ENCODE measurements at regions not wholly inside any gene's neighbourhood (a gene's known extent, or its start where the extent isn't known, plus 50 kb on each side); places are given as distances from the start of the nearest gene placed in this dataset.

DNA sequence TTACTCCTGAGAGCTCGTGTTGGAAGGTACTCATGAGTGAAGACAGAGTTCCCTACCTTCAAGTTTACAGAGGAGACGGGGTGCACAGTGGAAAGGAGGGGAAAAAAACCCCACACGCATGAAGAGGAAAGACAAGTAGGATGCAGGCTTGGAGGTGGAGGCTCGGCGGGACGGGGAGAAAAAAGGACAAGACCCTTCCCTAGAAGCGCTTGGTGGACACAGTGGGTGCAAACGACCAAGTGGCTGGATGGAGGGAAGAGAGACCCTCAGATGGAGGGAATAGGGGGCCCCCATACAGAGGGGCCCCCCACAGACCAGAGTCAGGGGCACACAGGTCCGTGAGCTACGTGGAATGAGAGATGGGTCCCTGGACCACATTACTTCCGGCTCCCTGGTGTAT, 380.1 kb downstream of the SHANK2 start:
- Histone ChIP-seq H3K36me3 (ENCODE audit: insufficient read depth, low read length, poor library complexity, severe bottlenecking) (no peaks in the 10 kb centered on the region), H3K4me3 (ENCODE audit: low read depth, low read length, poor library complexity, severe bottlenecking) (no peak overlapping the region), H3K9me3 (ENCODE audit: low read depth, low read length, poor library complexity, severe bottlenecking) (no peaks in the 10 kb centered on the region), H3K4me1 (ENCODE audit: insufficient read depth, low read length, poor library complexity, severe bottlenecking) (no peaks in the 10 kb centered on the region), H3K27ac (ENCODE audit: low read depth, low read length, poor library complexity, severe bottlenecking) (no peak overlapping the region), H3K27me3 (replicated peaks; ENCODE audit: insufficient read depth, low read depth, low read length, poor library complexity) (no peaks in the 10 kb centered on the region)
- CTCF ChIA-PET: no interaction called here
- intact Hi-C loops (cut with micrococcal nuclease; ENCODE audit: unreplicated experiment): no loop called here
- TF ChIP-seq, protein P1, sequence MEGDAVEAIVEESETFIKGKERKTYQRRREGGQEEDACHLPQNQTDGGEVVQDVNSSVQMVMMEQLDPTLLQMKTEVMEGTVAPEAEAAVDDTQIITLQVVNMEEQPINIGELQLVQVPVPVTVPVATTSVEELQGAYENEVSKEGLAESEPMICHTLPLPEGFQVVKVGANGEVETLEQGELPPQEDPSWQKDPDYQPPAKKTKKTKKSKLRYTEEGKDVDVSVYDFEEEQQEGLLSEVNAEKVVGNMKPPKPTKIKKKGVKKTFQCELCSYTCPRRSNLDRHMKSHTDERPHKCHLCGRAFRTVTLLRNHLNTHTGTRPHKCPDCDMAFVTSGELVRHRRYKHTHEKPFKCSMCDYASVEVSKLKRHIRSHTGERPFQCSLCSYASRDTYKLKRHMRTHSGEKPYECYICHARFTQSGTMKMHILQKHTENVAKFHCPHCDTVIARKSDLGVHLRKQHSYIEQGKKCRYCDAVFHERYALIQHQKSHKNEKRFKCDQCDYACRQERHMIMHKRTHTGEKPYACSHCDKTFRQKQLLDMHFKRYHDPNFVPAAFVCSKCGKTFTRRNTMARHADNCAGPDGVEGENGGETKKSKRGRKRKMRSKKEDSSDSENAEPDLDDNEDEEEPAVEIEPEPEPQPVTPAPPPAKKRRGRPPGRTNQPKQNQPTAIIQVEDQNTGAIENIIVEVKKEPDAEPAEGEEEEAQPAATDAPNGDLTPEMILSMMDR (conservative IDR thresholded peaks at IDR 0.05; ENCODE audit: low read depth, low read length): no peak
- no peak for TF ChIP-seq EZH2 (IDR thresholded peaks at IDR 0.05; ENCODE audit: borderline replicate concordance, low read depth, low read length, poor library complexity, severe bottlenecking)
- POLR2A ChIA-PET (ENCODE audit: low non-redundant PET): no interaction called here
- DNase-seq (ENCODE audit: low spot score): no peak
- no TSS peak for BruUV-seq (replicated peaks)

DNA sequence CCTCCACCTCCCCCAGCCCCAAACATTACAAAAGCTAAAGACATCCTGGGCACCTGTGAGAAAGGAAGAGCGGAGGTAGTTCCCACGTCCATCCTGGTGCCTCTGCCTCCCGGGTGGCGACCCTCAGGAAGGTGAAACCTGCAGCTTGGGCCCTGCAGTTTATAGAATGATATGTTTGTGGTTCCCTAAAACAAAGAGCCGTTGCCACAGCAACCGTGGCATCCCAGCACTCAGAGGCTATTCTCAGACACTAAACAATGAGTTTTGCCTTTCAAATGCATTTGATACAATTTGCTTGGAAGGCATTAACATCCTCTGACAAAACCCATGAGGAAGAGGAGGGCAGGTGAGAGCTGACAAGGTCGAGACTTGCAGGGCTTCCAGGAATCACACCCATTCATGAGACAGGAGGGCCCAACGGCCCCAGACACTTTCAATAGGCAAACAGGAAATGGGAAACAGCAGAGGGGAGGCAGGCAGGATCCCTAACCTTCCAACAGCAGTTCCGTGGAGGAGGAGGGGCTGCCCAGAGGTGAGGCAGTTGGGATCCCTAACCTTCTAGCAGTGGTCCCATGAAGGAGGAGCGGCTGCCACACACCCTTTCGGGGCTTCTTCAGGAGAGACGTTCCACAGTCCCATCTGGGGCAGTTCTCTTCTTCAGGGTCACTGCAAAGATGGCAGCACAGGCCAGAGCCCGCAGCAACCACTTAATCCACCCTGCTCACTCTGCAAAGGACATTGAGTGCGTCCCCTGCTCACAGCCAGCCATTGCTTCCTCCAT, 379.2 kb downstream of the SHANK2 start:
- intact Hi-C loops (cut with micrococcal nuclease; ENCODE audit: unreplicated experiment): no loop called here
- POLR2A ChIA-PET (ENCODE audit: low non-redundant PET): no interaction called here
- no peak for DNase-seq (ENCODE audit: low spot score)

DNA sequence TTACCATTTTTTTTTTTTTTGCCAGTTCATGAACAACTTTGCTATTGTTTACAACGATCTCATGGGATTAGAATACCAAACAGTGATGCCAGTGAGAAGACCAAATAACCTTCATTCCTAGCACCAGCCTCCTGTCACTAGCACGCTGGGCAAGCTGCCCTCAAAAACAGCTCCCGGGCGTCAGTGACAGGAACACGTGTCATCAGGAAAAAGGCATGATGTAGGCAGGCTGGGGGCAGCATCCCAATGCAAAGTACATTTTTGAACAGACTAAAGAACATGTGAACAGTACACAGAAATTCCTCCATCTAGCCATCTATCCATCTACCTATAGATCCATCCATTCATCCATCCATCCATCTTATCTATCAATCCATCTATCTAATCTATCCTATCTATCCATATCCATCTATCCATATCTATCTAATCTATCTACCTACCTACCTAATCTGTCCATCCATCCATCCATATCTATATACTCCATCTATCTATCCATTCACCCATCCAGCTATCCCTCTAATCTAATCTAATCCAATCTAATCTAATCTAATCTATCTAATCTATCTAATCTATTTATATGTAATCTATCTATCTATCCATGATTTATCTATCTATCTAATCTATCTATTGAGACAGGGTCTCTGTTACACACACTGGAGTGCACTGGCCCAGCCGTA, 378.5 kb downstream of the SHANK2 start:
- intact Hi-C loops (cut with micrococcal nuclease; ENCODE audit: unreplicated experiment): no loop called here
- no peak for DNase-seq (ENCODE audit: low spot score)
- ChIA-PET POLR2A (ENCODE audit: low non-redundant PET) (no interaction called here), CTCF (no interaction called here)
- no peaks in the 10 kb centered on the region for H3K27me3 ChIP-seq (replicated peaks; ENCODE audit: insufficient read depth, low read depth, low read length, poor library complexity)
- no peaks in the 10 kb centered on the region for H3K36me3 ChIP-seq (ENCODE audit: insufficient read depth, low read length, poor library complexity, severe bottlenecking)
- BruUV-seq (replicated peaks): no TSS peak
- no peak overlapping the region for H3K4me3 ChIP-seq (ENCODE audit: low read depth, low read length, poor library complexity, severe bottlenecking)
- H3K27ac ChIP-seq (ENCODE audit: low read depth, low read length, poor library complexity, severe bottlenecking): no peak overlapping the region
- no peaks in the 10 kb centered on the region for H3K4me1 ChIP-seq (ENCODE audit: insufficient read depth, low read length, poor library complexity, severe bottlenecking)
- TF ChIP-seq EZH2 (IDR thresholded peaks at IDR 0.05; ENCODE audit: borderline replicate concordance, low read depth, low read length, poor library complexity, severe bottlenecking): no peak
- TF ChIP-seq, protein P1 (conservative IDR thresholded peaks at IDR 0.05; ENCODE audit: low read depth, low read length): no peak
- no peaks in the 10 kb centered on the region for H3K9me3 ChIP-seq (ENCODE audit: low read depth, low read length, poor library complexity, severe bottlenecking)

More for the DNA sequence above, 379.2 kb downstream of the SHANK2 start:
- no peak overlapping the region for H3K27ac ChIP-seq (ENCODE audit: low read depth, low read length, poor library complexity, severe bottlenecking)
- H3K36me3 ChIP-seq (ENCODE audit: insufficient read depth, low read length, poor library complexity, severe bottlenecking): no peaks in the 10 kb centered on the region
- TF ChIP-seq, protein P1 (conservative IDR thresholded peaks at IDR 0.05; ENCODE audit: low read depth, low read length): no peak
- CTCF ChIA-PET: no interaction called here
- H3K9me3 ChIP-seq (ENCODE audit: low read depth, low read length, poor library complexity, severe bottlenecking): no peaks in the 10 kb centered on the region
- H3K4me1 ChIP-seq (ENCODE audit: insufficient read depth, low read length, poor library complexity, severe bottlenecking): no peaks in the 10 kb centered on the region
- no TSS peak for BruUV-seq (replicated peaks)
- no peak overlapping the region for H3K4me3 ChIP-seq (ENCODE audit: low read depth, low read length, poor library complexity, severe bottlenecking)
- H3K27me3 ChIP-seq (replicated peaks; ENCODE audit: insufficient read depth, low read depth, low read length, poor library complexity): no peaks in the 10 kb centered on the region

Data from A673 (cell line).